GM21447 (cell line): ENCODE measurements at regions not wholly inside any gene's neighbourhood (a gene's known extent, or its start where the extent isn't known, plus 50 kb on each side); places are given as distances from the start of the nearest gene placed in this dataset.

Experiments used
- ATAC-seq: cut with Tn5 transposase; IDR thresholded peaks from one replicate; pipeline ENCODE4 v1.9.1; 2021; ENCODE audit not compliant: unreplicated experiment

GRCh38 chr4:1480720-1481119, 74.5 kb upstream of the NKX1-1 start:
- ATAC-seq = no peak

- ATAC-seq = no peak
These were observed 73.2 kb upstream of the NKX1-1 start for GRCh38 chr4:1479454-1479853.

- ATAC-seq = no peak
These were observed 72.6 kb upstream of the NKX1-1 start for GRCh38 chr4:1478766-1479355.

- ATAC-seq = no peak
These were observed 71.0 kb upstream of the NKX1-1 start for GRCh38 chr4:1477045-1477840.

GRCh38 chr4:1476140-1476513, 69.9 kb upstream of the NKX1-1 start:
- no peak for ATAC-seq

- ATAC-seq = no peak
These were observed 69.3 kb upstream of the NKX1-1 start for GRCh38 chr4:1475277-1476139.

GRCh38 chr4:1474126-1475090, 68.2 kb upstream of the NKX1-1 start:
- ATAC-seq = no peak

- no peak for ATAC-seq
These were observed 67.5 kb upstream of the NKX1-1 start for GRCh38 chr4:1473718-1474117.

GRCh38 chr4:1472911-1473518, 66.8 kb upstream of the NKX1-1 start:
- no peak for ATAC-seq

- ATAC-seq = no peak
These were observed 66.0 kb upstream of the NKX1-1 start for GRCh38 chr4:1472148-1472797.

- no peak for ATAC-seq
These were observed 65.4 kb upstream of the NKX1-1 start for GRCh38 chr4:1471443-1472147.

GRCh38 chr4:1470816-1471442, 64.7 kb upstream of the NKX1-1 start:
- no peak for ATAC-seq

GRCh38 chr4:1470393-1470670, 64.1 kb upstream of the NKX1-1 start:
- ATAC-seq = no peak

GRCh38 chr4:1469607-1470392, 63.6 kb upstream of the NKX1-1 start:
- no peak for ATAC-seq

GRCh38 chr4:1469043-1469442, 62.8 kb upstream of the NKX1-1 start:
- ATAC-seq = no peak

GRCh38 chr4:1467581-1468458, 61.6 kb upstream of the NKX1-1 start:
- ATAC-seq = no peak

GRCh38 chr4:1466863-1467165, 60.6 kb upstream of the NKX1-1 start:
- ATAC-seq = no peak
